ENCODE measurements at regions not wholly inside any gene's neighbourhood (a gene's known extent, or its start where the extent isn't known, plus 50 kb on each side); places are given as distances from the start of the nearest gene placed in this dataset.
A peak's percentile ranks its signal among the peaks of the same experiment; 100 is the strongest.
"Not testable (repeated sequence)": the region's sequence is repeated elsewhere in the genome, so short reads cannot be mapped to it uniquely, and the experiment has no call there.

DNA sequence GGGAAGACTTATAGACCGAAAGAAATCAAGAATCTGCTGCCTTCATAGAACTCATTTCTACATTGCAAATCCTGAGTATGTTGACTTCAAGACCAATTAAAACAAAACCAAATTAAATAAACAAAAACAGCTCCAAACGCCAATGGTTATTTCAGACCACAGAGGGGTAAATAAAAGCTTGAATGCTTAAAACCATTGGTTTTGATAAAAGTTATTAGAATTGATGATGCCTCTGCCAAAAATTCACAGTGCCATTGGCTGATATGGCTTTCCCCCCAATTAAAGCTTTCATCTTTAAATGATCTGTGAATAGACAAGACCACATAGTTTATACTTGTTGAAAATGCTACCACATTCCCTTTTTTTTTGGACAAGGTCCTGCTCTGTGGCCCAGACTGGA is 188.5 kb downstream of the NFKBIZ start:
- DNase-seq: no peak

DNA sequence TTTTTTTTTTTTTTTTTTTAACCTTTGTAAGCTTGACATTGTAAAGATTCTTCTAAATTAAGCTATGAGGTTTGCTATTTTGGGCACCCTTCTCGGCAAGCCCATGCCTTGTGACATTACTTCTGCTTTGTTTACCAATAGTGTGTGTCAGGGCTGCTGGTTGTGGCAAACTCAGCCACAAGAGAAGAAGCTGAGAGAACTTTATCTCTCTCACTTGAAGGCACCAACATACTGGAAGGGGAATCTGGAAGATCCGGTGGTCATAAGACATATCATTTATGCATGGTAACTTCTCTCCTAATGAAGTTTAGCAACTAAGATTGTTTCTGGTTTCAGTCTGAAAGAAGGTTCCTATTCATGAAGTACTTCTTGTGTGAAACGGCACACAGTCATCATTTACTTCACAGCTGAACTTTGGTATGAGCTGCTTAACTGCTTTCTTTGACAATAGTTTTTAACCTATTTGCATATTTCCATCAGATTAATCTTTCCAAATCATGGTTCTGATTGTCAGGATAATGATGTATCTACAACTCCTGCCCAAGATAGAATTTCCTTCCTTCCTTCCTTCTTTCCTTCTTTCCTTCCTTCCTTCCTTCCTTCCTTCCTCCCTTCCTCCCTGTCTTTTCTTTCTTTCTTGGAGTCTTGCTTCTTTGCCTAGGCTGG is 189.3 kb downstream of the NFKBIZ start:
- no peak for DNase-seq

DNA sequence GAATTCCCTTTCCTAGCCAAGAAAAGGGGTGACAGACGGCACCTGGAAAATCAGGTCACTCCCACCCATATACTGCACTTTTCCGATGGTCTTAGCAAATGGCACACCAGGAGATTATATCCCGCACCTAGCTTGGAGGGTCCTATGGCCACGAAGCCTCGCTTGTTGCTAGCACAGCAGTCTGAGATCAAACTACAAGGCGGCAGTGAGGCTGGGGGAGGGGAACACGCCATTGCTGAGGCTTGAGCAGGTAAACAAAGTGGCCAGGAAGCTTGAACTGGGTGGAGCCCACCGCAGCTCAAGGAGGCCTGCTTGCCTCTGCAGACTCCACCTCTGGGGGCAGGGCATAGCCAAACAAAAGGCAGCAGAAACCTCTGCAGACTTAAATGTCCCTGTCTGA is 190.8 kb downstream of the NFKBIZ start:
- not testable (repeated sequence) for DNase-seq

DNA sequence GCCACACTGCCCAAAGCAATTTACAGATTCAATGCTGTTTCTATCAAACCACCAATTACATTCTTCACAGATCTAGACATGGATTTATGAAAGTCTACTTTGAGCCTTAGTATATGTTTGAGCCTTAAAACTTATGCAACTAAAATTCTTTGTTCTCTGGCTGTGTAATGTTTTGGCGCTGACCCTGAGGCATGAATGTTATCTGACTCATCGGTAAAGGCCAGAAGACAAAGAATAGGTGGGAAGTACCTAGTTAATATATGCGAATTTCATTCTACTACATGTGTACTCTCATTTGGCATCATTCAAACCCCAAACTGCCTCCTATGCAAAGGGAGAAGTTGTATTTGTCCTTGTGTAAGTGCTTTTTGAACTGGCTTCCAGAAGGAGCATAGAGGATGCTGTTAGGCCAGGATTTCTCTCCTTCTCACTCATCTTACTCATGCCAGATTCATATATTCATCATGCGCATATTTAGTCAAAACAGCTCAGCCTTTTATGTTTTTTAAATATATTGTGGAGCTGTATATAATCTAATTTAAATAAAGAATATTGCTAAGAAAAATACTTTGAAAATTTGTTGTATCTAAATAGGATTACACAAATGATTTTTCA is 204.2 kb downstream of the NFKBIZ start:
- no peak for DNase-seq

DNA sequence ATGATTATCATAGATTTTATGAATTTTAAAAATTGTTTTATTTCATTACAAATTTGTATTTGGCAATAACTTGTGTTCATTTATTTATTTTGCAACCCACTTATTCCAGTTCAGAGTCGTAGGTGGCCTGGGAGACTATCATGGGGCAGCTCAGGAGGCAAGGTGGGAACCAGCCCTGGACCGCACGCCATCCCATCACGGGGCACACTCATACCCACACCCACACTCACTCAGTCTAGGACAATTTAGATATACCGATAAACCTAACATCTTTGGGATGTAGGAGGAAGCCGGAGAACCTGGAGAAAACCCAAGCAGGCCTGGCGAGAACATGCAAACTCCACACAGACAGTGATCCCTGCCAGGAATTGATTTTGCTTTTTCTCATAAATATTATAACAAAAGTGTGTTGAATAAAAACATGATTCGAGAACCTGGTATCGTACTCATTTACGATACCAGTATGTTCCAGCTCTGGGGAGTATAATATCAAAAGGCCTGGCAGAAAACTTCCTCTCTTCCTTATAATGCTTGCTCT is 205.3 kb downstream of the NFKBIZ start:
- no peak for DNase-seq

DNA sequence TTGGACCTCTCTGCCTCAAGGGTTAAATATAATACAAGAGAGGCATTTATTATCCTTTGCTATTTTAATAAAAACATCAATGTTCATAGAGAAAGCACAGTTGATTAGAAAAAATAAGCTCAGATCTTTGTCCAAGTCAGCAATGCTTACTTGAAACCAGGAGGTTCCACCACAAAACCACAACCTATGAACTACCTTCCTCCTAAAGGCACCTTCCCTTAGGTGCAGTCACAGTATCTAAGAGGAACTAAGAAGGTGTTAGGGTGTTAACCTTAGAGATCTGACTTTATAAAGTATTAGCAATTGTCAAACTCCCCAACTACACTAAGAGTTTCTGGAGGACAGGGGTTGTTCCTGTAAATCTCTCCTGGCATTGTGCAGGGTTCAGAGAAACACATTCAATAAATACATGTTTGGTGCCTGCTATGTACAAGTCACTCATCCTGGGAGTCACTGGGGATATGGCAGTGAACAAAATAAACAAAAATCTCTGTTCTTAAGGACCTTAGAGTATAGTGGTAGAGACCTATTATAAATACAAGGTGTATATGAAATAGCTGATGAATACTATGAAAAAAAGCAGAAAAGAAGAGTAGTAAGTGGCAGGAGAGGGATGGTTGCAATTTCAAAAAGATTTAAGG is 208.6 kb downstream of the NFKBIZ start:
- peak in 3 of 5 donors; percentile 5 to 80 (median 24) for DNase-seq

DNA sequence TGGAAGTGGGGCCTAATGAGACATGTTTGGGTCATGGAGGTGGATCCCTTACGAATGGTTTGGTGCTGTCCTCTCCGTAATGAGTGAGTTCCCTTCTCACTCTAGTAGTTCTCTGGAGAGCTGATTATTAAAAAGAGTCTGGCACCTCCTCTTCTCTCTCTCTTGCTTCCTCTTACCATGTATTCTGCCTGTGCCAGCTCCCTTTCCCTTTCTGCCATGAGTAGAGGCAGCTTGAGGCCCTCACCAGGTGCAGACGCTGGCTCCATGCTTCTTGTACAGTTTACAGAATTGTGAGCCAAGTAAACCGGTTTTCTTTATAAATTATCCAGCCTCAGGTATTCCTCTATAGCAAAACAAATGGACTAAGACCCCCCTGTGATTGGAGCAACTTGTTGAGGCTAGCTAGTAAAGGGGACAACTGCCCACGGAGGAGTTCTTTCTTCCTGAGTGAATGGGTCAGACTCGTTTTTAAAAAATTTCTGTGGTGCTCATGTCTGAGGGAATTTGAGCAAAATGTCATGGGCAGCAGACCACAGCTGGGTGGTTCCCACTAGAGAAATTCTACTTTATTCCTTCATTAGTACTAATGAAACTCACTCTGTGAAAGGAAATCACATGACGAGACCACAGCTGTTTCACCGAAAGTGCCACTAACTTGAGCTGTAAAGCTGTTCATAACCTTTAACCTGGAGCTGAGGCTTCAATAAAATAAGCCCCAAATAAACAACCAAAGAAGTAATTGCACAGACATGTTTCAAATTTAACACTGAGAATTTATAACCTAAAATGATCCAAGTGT is 210.0 kb downstream of the NFKBIZ start:
- peak in 1 of 5 donors; percentile 53 for DNase-seq

DNA sequence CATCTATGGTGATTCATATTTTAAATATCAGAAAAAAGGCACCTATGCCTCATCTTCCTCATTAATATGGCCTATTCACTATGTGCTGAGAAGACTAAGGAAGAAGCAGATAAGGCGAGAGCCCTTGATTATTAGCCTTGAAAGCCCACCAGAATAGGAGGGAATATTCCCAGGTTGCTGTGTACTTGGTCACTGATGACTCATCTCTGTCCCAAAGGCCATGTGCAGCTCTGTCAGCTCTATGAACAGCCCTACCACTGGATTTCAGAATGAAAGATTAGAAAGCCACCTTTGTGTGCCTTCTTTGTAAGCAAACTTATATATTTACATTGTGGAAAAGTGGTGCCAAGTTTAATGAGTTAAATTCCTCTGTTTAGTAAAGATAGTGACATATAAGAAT is 211.5 kb downstream of the NFKBIZ start:
- peak in 1 of 5 donors; percentile 21 for DNase-seq

DNA sequence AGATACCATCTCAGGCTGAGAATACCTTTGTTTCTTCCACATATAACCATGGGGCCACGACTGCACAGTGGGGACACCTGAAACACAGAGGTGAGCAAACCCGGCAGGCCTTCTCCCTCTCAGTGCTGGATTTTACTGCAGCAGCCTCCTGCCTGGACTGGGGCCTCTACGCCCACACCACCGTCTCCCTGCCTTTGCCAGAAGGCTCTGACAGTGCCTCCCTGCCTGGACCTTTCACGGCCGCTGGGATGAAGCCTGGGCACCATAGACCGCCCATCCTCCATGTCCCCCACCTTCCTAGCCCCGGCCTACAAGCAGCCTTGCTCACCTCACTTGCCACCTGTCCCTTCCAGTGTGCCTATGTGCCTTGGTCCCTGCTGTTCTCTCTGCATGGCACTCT is 214.3 kb downstream of the NFKBIZ start:
- DNase-seq: no peak

DNA sequence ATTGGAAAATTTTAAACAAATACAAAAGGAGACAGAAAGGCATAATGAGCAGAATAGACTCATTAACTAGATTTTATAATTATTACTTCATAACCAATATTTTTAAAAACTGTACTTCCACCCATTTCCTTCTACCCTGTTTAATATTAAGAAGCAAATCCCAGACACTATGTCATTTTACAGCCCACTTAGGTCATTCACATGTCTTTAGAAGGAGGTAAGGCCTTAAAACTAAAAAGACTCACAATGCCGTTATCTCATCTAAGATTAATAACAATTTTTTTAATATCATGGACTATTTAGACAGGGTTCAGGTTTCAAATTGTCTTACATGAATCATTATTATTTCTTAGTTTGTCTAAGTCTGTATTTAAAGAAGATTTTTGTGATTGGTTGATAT is 217.2 kb downstream of the NFKBIZ start:
- no peak for DNase-seq

DNA sequence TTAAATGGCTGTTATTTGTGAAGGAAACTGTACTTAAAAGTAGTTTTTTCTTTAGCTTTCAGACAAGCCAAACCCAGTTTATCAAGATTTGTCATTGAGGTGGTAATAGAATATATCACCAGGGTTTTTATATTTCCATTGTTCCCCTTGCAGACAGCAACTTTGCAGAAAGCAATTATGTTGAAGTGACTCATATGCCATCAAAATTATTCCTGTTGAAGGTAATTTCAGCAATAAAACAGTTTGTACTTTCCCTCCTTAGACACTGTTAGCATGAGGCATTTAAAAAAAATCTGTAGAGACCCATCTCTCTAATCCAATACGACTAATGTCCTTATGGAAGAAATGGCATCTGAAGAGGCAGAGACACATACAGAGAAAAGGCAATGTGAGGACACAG is 219.0 kb downstream of the NFKBIZ start:
- no peak for DNase-seq

DNA sequence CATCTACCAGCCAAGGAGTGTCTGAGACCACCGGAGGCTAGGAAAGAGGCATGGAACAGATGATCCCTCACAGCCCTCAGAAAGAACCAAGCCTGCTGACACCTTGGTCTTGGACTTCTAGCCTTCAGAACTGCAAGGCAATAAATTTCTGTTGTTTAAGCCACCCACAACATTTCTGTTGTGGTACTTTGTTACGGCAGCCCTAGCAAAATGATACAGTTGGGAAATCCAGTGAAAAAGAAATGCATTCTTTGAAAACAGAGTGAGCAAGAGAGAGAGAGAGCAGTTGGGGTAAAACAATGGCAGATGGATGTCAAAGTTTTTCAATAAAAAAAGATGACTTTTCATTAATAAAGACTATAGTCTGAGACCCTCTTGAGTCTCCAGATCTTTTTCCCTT is 219.4 kb downstream of the NFKBIZ start:
- DNase-seq: no peak

DNA sequence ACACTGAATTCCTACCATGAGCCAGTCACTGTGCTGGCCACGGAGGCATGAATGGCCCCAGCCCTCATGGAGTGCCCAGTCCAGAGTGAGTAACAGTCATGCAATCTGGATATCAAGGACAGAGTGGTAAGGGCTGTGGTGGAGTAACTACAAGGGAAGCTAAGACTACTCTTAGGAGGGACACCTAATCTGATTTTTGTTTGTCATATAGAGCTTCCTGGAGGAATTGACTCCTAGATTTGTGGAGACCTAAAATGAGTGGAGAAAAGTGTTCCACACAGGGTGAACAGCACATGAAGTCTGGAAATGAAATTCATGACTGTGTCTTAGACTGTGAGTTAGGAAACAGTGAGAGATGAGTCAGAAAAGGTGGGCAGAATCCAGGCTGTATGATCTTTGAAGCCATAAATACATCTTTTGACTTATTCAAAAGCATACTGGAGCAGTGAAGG is 219.9 kb downstream of the NFKBIZ start:
- DNase-seq: no peak

DNA sequence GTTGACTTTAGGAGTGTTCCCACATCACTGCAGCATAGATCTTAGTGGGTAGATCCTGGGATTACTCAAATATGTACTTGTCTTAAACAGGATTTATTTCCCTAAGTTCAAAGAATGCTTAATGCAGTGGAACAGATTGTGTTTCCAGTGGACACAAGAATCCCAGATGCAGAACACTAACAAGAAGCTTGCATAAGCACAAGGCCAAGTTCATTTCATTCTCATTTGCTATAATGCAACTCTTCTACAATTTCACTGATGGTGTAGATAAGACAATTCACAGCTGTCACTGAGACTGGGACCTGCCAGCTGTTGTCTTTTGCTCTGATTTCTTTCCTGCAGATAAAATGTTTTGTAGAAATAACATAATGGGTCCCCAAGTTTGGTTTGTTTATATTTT is 225.6 kb downstream of the NFKBIZ start:
- DNase-seq: no peak

DNA sequence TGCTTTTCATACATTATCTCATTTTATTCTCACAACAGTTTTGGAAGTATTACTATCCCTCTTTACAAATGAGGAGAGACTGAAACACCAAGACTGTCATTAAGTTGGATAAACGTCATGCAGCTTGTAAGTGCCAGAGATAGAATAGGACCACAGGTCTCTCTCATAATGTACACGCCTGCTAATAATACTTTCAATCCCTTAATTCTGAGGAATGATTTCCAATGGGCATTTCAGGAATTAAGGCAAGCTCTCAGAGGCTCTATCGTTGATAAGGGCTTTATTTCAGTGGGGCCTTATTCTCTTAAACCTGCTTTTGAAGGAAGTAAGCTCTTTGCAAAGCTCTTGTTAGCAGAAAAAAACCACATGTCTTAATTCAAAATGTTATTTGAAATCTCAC is 229.1 kb downstream of the NFKBIZ start:
- DNase-seq: no peak

DNA sequence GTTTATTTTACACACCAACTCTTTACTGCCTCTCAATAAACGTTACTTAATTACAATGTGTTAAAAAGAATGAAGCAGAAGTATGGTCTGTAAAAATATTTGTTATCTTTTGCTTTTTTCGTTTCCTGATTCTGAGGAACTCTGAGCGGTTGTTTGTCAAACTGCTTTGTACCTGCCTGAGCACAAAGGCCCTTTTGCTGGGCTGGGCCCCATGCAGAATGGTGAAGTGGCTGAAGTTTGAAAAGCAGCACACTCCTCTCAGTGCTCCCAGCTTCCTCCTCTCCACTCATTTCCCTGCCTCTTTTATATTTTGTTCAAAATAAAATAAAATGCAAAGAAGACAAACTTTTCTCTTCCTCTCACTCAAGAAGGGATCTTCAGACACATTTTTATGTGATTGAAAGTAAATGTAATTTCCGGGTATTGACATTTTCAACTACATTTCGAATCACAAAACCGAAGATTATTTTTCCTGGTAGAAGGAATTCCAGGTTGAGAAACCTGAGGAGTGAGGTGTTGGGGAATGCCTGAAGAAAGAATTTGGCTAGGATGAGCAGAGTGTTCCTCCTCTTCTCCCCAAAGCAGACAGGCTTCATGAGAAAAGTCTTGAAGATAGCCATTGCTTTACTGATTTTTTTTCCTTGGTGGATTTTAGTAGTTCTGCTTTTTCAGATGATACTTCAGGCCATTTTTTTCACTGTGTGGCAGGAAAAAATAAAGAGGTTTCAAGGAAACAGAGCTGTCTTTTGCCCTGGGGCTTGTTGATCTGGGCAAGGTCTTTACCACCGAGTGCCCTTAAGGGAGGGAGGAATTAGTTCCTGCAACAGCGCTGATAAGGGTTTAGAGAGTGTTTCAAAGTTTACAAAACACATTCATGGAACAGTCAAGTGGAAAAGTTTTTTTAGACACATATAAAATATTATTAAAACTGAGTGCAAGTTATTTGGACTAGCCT is 229.8 kb downstream of the NFKBIZ start:
- DNase-seq: peak in 1 of 5 donors; percentile 41

DNA sequence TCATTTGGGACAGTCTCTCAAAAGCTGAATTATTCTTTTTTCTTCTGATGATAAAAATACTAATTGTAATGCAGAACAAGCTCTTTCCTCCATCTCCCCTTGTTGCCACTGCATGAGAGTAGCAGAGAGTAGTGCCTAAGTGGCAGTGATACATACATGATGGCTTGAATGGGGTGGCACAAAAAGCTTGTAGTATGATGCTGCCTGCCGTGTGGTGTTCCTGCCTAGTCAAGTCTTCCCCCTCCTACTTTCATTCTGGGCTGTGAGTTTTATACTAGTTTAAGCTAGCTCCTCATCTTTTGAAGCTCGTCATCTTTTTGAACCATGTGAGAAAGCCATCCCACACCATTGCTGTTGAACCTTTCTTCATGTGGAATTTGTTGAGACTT is 230.5 kb downstream of the NFKBIZ start:
- DNase-seq: peak in 1 of 5 donors; percentile 38

DNA sequence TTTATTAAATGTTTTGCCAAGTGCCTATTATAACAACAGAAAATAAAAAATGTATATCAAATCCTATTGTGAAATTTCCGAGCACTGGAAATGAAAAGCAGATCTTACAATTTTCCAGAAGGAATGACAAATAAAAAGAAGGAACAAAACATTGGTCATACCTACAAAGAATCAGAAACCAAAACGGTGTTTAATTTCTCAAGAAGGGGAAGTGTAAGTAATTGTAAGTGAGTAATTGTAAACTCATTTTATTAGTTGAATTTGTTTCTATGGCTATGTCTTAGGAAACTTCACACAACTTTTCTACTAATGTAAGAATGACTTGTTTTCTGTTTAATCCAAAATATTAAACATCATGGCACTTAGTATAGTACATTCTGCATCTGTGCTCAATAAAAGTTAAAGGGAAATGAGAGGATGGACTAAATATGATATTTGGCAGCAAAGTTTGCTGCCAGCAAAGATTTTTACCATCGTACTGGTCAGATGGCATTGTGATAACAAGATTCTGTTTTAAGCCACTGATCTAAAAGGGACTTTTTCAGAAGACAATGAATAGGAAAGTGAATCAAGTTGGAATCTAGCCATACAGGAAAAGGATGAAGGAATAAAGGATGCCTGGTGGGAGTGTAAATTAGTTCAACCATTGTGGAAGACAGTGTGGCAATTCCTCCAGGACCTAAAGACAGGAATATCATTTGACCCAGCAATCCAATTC is 232.4 kb downstream of the NFKBIZ start:
- no peak for DNase-seq

DNA sequence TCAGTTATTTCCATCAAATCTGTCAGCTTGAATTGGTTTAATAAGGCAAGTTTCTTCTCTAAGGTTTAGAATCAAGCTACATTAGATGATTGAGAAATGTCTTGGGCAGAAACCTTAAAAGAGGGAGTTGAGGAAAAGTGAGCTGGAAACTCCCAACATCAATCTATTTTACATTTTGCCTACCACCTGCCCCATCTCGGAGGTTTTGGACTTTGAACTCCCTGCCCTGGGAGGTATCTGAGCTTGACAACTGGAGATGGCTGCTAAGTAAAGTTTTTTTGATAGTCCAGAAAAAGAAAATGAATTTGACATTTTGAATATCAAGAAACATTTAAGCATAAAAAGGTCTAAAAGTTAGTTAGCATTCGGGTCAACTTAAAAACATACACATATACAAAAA is 234.2 kb downstream of the NFKBIZ start:
- no peak for DNase-seq

DNA sequence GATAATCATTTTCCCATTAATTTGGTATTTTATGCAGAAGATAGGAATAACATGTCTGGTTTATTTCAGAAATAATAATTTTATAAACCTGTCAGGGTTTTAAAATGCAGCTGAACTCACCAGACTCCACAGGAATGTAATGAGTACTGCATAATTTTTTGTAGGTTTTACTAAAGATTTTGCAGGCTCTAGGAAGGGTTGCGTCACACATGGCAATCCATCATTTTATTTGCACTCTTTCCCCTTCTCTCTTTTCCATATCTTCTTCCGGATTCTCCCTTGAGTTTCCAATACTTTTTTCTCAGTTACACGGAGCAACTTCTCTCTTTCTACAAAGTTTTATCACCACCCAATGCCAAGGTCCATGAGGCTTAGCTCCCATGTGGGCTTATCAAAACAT is 234.7 kb downstream of the NFKBIZ start:
- no peak for DNase-seq

DNA sequence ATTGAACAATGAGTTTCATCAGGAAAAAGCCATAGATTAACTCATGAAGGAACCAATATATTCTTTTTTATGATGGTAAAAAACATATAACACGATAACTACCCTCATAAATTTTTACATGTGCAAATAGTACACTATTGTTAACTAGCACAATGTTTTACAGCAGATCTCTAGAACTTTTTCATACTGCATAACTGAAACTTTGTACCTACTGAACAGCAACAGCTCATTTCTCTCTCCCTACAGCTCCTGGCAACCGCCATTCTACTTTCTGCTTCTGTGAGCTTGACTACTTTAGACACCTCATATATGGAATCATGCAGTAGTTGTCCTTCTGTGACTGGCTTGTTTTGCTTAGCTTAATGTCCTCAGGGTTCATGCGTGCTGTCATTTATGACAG is 235.4 kb downstream of the NFKBIZ start:
- peak in 1 of 5 donors; percentile 53 for DNase-seq

All from T-helper 1 cell (primary cell).